ENCODE measurements at regions not wholly inside any gene's neighbourhood (a gene's known extent, or its start where the extent isn't known, plus 50 kb on each side); places are given as distances from the start of the nearest gene placed in this dataset.

DNA sequence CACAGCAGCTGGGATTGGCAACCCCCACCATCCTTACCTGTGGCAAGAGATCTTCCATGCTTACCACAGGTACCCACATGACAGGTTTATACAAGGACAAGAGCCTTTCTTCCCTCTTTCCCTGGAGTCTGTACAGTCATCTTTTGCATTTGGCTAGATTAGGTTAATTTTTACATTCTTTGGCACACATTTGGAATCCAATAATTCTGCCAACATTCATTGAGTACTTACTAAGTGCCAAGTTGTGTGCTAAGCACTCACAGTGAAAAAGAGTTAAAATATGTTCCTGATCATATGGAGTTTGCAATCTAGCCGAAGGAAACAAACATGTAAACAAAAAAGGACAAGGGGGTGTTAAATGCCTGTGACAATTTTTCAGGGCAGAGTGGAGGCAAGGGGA lies 50.0 kb upstream of the OPCML start:
- Mint-ChIP-seq H3K9me3 (peaks cover 14% of the 10 kb centered on the region), H3K27me3 (ENCODE audit: low read depth) (no peaks in the 10 kb centered on the region; the same call in 1 of the 2 replicates), H3K27ac (no peak overlapping the region), H3K4me3 (no peak overlapping the region), H3K36me3 (no peaks in the 10 kb centered on the region), H3K4me1 (peaks cover 18% of the 10 kb centered on the region)
- ChIA-PET POLR2A (no interaction called here), CTCF (no interaction called here)
- no peak for DNase-seq (ENCODE audit: low spot score)
- ATAC-seq, result no peak
- TF ChIP-seq NR3C1 (CRISPR knock-in tag; conservative IDR thresholded peaks at IDR 0.05; ENCODE audit: low read depth), result no peak
- TF ChIP-seq, protein P1, sequence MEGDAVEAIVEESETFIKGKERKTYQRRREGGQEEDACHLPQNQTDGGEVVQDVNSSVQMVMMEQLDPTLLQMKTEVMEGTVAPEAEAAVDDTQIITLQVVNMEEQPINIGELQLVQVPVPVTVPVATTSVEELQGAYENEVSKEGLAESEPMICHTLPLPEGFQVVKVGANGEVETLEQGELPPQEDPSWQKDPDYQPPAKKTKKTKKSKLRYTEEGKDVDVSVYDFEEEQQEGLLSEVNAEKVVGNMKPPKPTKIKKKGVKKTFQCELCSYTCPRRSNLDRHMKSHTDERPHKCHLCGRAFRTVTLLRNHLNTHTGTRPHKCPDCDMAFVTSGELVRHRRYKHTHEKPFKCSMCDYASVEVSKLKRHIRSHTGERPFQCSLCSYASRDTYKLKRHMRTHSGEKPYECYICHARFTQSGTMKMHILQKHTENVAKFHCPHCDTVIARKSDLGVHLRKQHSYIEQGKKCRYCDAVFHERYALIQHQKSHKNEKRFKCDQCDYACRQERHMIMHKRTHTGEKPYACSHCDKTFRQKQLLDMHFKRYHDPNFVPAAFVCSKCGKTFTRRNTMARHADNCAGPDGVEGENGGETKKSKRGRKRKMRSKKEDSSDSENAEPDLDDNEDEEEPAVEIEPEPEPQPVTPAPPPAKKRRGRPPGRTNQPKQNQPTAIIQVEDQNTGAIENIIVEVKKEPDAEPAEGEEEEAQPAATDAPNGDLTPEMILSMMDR (IDR thresholded peaks at IDR 0.05), result no peak
- TF ChIP-seq, protein P2, sequence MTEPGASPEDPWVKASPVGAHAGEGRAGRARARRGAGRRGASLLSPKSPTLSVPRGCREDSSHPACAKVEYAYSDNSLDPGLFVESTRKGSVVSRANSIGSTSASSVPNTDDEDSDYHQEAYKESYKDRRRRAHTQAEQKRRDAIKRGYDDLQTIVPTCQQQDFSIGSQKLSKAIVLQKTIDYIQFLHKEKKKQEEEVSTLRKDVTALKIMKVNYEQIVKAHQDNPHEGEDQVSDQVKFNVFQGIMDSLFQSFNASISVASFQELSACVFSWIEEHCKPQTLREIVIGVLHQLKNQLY (CRISPR knock-in tag; IDR thresholded peaks at IDR 0.05), result no peak
- no peak for TF ChIP-seq ZNF138 (CRISPR knock-in tag; conservative IDR thresholded peaks at IDR 0.05)
- no peak for TF ChIP-seq GTF2I (CRISPR knock-in tag; conservative IDR thresholded peaks at IDR 0.05)
- TF ChIP-seq, protein P3, sequence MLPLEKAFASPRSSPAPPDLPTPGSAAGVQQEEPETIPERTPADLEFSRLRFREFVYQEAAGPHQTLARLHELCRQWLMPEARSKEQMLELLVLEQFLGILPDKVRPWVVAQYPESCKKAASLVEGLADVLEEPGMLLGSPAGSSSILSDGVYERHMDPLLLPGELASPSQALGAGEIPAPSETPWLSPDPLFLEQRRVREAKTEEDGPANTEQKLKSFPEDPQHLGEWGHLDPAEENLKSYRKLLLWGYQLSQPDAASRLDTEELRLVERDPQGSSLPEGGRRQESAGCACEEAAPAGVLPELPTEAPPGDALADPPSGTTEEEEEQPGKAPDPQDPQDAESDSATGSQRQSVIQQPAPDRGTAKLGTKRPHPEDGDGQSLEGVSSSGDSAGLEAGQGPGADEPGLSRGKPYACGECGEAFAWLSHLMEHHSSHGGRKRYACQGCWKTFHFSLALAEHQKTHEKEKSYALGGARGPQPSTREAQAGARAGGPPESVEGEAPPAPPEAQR (CRISPR knock-in tag; IDR thresholded peaks at IDR 0.05), result no peak
- no peak for TF ChIP-seq ZNF416 (CRISPR knock-in tag; IDR thresholded peaks at IDR 0.05)
- TF ChIP-seq JUN (CRISPR knock-in tag; IDR thresholded peaks at IDR 0.05), result no peak
- no peak for TF ChIP-seq ZNF263 (CRISPR knock-in tag; IDR thresholded peaks at IDR 0.05; ENCODE audit: low read depth)
- TF ChIP-seq, protein P4, sequence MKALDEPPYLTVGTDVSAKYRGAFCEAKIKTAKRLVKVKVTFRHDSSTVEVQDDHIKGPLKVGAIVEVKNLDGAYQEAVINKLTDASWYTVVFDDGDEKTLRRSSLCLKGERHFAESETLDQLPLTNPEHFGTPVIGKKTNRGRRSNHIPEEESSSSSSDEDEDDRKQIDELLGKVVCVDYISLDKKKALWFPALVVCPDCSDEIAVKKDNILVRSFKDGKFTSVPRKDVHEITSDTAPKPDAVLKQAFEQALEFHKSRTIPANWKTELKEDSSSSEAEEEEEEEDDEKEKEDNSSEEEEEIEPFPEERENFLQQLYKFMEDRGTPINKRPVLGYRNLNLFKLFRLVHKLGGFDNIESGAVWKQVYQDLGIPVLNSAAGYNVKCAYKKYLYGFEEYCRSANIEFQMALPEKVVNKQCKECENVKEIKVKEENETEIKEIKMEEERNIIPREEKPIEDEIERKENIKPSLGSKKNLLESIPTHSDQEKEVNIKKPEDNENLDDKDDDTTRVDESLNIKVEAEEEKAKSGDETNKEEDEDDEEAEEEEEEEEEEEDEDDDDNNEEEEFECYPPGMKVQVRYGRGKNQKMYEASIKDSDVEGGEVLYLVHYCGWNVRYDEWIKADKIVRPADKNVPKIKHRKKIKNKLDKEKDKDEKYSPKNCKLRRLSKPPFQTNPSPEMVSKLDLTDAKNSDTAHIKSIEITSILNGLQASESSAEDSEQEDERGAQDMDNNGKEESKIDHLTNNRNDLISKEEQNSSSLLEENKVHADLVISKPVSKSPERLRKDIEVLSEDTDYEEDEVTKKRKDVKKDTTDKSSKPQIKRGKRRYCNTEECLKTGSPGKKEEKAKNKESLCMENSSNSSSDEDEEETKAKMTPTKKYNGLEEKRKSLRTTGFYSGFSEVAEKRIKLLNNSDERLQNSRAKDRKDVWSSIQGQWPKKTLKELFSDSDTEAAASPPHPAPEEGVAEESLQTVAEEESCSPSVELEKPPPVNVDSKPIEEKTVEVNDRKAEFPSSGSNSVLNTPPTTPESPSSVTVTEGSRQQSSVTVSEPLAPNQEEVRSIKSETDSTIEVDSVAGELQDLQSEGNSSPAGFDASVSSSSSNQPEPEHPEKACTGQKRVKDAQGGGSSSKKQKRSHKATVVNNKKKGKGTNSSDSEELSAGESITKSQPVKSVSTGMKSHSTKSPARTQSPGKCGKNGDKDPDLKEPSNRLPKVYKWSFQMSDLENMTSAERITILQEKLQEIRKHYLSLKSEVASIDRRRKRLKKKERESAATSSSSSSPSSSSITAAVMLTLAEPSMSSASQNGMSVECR (CRISPR knock-in tag; IDR thresholded peaks at IDR 0.05; ENCODE audit: borderline replicate concordance), result no peak
- no peak for TF ChIP-seq TP53 (CRISPR knock-in tag; IDR thresholded peaks at IDR 0.05)
- TF ChIP-seq, protein P5, sequence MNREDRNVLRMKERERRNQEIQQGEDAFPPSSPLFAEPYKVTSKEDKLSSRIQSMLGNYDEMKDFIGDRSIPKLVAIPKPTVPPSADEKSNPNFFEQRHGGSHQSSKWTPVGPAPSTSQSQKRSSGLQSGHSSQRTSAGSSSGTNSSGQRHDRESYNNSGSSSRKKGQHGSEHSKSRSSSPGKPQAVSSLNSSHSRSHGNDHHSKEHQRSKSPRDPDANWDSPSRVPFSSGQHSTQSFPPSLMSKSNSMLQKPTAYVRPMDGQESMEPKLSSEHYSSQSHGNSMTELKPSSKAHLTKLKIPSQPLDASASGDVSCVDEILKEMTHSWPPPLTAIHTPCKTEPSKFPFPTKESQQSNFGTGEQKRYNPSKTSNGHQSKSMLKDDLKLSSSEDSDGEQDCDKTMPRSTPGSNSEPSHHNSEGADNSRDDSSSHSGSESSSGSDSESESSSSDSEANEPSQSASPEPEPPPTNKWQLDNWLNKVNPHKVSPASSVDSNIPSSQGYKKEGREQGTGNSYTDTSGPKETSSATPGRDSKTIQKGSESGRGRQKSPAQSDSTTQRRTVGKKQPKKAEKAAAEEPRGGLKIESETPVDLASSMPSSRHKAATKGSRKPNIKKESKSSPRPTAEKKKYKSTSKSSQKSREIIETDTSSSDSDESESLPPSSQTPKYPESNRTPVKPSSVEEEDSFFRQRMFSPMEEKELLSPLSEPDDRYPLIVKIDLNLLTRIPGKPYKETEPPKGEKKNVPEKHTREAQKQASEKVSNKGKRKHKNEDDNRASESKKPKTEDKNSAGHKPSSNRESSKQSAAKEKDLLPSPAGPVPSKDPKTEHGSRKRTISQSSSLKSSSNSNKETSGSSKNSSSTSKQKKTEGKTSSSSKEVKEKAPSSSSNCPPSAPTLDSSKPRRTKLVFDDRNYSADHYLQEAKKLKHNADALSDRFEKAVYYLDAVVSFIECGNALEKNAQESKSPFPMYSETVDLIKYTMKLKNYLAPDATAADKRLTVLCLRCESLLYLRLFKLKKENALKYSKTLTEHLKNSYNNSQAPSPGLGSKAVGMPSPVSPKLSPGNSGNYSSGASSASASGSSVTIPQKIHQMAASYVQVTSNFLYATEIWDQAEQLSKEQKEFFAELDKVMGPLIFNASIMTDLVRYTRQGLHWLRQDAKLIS (CRISPR knock-in tag; IDR thresholded peaks at IDR 0.05; ENCODE audit: borderline replicate concordance), result no peak
